ENCODE measurements at regions not wholly inside any gene's neighbourhood (a gene's known extent, or its start where the extent isn't known, plus 50 kb on each side); places are given as distances from the start of the nearest gene placed in this dataset.
A peak's percentile ranks its signal among the peaks of the same experiment; 100 is the strongest.

GRCh38 chr1:101175886-101176285 is 60.9 kb upstream of the S1PR1 start:
- BruUV-seq (replicated peaks), result no TSS peak

More at GRCh38 chr1:101175886-101176285, 60.9 kb upstream of the S1PR1 start:
- Histone ChIP-seq H3K27ac (ENCODE audit: insufficient read depth, low read depth, low read length) (peak overlapping the region; percentile 76), H3K79me2 (ENCODE audit: control insufficient read depth, insufficient read depth, low read length) (no peaks in the 10 kb centered on the region), H3K9ac (replicated peaks; ENCODE audit: extremely low read depth, insufficient read depth, low read length) (peak overlapping the region; percentile 47), H3K9me1 (replicated peaks; ENCODE audit: control insufficient read depth, extremely low read depth, insufficient read depth, low read length) (no peaks in the 10 kb centered on the region), H3K4me3 (replicated peaks in 1 of 3; ENCODE audit: insufficient read depth in 1 of 3, low read depth in 1 of 3, low read length in 3 of 3) (peak overlapping the region in 1 of 3 experiments; percentile 28), H3K36me3 (ENCODE audit: control insufficient read depth in 2 of 2, extremely low read depth in 1 of 2, insufficient read depth in 2 of 2, low read length in 2 of 2) (no peaks in the 10 kb centered on the region), H4K20me1 (replicated peaks; ENCODE audit: control insufficient read depth, extremely low read depth, insufficient read depth, low read length) (no peaks in the 10 kb centered on the region), H2AFZ (ENCODE audit: low read depth, low read length) (no peak overlapping the region), H3K9me3 (replicated peaks; ENCODE audit: control insufficient read depth, insufficient read depth, low read length) (no peaks in the 10 kb centered on the region), H3K4me2 (ENCODE audit: insufficient read depth, low read length) (peak overlapping the region; percentile 79), H3K27me3 (ENCODE audit: control insufficient read depth in 2 of 2, insufficient read depth in 2 of 2, low read length in 2 of 2) (no peaks in the 10 kb centered on the region), H3K4me1 (ENCODE audit: control insufficient read depth, extremely low read depth, insufficient read depth, low read length) (peaks cover 38% of the 10 kb centered on the region)
- DNase-seq (ENCODE audit: low read depth, low spot score) (peak; percentile 77), FAIRE-seq (peak; percentile 53)
- ChIA-PET CTCF (interaction anchor here (1.0 to 4.7 kb wide), 6 partner anchors 11 to 112 kb away, joined by 3 to 18 read pairs (median 4); no protein-coding TSS in a partner anchor), POLR2A (interaction anchor here (0.6 kb wide), 1 partner anchor 62 kb away, joined by 5 read pairs; no protein-coding TSS in a partner anchor)
- dilution Hi-C loops (cut with MboI; ENCODE audit: extremely low pct_ligation_motif_present, low sequenced_read_pairs) (no loop called here), intact Hi-C loops (cut with micrococcal nuclease) (loop anchor here (1.0 kb wide), 2 partner anchors 13 to 60 kb away; no protein-coding TSS in a partner anchor)
- TF ChIP-seq FOS (IDR thresholded peaks at IDR 0.05; ENCODE audit: borderline replicate concordance, insufficient read depth, low read length) (peak; percentile 38), JUN (IDR thresholded peaks at IDR 0.05; ENCODE audit: borderline replicate concordance, insufficient read depth, insufficient read length, low read depth) (peak; percentile 43), CTCF (IDR thresholded peaks at IDR 0.05; ENCODE audit: extremely low read depth in 1 of 2, insufficient read depth in 1 of 2, low read depth in 1 of 2, low read length in 2 of 2) (no peak)

All from endothelial cell of umbilical vein (primary cell).